Astrocyte of the spinal cord (primary cell): ENCODE measurements at regions not wholly inside any gene's neighbourhood (a gene's known extent, or its start where the extent isn't known, plus 50 kb on each side); places are given as distances from the start of the nearest gene placed in this dataset.

ENCODE experiments used
- DNase-seq: peaks from one replicate; pipeline ENCODE4 v3.0.0; 2011; ENCODE audit warnings: low read depth, low spot score
- H3K4me3 ChIP-seq: 2 replicates; pipeline ENCODE4 v1.5.1; 2011; ENCODE audit warnings: low read depth, mild to moderate bottlenecking, low read length, moderate library complexity
- in situ Hi-C: cut with HindIII; loops from 2 replicates; pipeline ENCODE4 v1.10.0; 2017; ENCODE audit warnings: low sequenced_read_pairs
- TF ChIP-seq, protein P1 (sequence below): IDR thresholded peaks from 2 replicates; pipeline ENCODE4 v1.5.1; 2012; ENCODE audit warnings: low read depth, mild to moderate bottlenecking, low read length, inconsistent platforms

DNA sequence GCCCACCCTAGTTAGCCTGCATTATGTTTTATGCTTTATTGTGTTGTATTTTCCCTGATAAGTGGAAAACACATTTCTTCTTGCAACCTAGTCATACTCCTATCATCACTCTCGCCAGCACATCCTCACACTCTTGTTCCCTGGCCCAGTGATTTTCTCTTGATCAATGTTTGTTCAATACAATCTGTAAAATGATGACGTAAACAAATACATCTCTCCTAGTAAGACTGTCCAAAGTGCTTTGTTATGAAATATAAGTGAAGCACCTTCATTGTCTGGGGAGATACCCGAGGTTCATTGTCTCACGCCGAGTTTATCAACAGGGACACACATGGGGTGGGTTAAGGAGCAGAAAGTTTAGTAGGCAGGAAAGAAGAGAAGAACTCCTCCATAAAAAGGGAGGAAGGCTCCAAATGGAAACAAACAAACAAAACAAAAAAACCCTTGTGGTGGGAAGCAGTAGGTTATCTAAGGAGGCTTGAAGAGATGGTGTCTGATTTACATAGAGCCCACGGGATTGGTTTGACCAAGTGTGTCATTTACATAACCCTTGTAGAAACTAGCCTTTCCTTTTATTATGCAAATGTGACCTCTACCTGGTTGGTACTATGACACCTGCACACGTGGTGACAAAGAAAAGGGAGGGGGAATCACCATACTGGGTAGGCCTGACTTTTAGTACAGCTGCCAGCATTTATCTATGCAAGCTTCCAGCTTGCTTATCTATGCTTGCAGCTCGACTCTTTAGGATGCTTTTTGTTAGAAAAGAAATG, 1317.9 kb upstream of the SPRY2 start:
- TF ChIP-seq, protein P1, sequence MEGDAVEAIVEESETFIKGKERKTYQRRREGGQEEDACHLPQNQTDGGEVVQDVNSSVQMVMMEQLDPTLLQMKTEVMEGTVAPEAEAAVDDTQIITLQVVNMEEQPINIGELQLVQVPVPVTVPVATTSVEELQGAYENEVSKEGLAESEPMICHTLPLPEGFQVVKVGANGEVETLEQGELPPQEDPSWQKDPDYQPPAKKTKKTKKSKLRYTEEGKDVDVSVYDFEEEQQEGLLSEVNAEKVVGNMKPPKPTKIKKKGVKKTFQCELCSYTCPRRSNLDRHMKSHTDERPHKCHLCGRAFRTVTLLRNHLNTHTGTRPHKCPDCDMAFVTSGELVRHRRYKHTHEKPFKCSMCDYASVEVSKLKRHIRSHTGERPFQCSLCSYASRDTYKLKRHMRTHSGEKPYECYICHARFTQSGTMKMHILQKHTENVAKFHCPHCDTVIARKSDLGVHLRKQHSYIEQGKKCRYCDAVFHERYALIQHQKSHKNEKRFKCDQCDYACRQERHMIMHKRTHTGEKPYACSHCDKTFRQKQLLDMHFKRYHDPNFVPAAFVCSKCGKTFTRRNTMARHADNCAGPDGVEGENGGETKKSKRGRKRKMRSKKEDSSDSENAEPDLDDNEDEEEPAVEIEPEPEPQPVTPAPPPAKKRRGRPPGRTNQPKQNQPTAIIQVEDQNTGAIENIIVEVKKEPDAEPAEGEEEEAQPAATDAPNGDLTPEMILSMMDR = no peak
- H3K4me3 ChIP-seq = no peak overlapping the region
- in situ Hi-C loops = no loop called here
- no peak for DNase-seq

DNA sequence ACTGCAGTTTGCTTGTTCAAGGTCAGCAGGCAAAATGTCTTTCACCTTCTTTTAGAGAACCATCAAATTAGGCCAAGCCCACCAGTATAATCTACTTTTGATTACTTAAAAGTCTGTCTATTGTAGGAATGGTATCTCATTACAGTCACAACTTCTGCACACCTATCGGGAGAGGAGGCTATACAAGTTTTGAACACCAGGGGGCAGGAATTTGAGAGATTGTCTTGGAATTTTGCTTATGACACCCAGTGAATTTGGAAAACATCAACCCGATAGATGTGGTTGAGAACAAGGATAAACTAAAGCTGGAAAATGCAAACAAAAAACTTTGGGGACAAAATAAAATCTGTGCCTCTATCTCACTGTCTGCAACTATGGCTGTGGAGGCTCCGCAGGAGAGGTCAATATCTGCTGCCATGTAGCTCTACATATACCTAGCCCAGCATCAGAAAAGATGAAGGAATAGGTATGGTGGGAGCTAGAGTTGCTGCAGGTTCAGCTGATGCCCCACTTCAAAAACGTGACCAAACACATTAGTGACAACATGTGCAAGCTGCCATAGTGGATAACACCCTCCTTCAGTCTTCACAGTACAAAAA, 1299.2 kb upstream of the SPRY2 start:
- DNase-seq = no peak
- in situ Hi-C loops = no loop called here
- TF ChIP-seq, protein P1 = peak; percentile 42
- H3K4me3 ChIP-seq = no peak overlapping the region

DNA sequence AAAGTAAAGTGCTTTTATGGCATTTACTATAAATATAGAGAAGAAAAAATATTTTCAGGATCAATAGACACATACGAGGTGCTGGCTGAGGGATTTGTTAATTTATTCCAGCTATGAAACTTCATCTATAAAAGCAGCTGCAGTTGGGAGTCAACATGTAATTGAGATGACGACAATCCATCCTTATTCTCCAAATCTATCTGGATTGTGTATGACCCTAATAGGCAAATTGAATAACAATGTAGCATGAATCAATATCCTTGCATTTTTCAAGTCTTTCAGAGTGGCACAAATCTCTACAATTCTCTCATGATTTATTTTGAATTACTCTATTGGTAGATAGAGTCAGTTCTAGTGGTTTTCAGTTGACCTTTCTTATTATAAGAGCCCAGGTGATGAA, 1296.5 kb upstream of the SPRY2 start:
- DNase-seq = no peak
- TF ChIP-seq, protein P1 = no peak
- no peak overlapping the region for H3K4me3 ChIP-seq
- in situ Hi-C loops = no loop called here

DNA sequence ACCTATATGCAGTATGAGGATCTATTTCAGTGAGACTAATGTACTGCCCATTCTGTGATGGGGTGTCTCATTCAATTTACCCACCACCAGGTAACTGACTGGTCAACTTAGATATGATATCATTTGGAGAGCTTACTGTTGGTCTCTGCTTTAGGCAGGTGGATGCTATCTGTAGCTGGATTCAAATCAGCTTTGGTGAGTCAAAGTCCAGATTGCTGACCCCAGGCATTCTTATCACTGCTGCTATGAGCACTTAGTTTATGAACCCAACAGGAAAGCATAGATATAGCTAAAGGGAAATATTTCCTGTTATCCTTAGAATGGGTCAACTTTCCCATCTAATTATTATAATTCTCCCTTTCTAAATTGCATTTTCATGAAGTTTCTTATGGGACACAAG, 1295.2 kb upstream of the SPRY2 start:
- no peak overlapping the region for H3K4me3 ChIP-seq
- DNase-seq = no peak
- in situ Hi-C loops = no loop called here
- TF ChIP-seq, protein P1 = no peak

DNA sequence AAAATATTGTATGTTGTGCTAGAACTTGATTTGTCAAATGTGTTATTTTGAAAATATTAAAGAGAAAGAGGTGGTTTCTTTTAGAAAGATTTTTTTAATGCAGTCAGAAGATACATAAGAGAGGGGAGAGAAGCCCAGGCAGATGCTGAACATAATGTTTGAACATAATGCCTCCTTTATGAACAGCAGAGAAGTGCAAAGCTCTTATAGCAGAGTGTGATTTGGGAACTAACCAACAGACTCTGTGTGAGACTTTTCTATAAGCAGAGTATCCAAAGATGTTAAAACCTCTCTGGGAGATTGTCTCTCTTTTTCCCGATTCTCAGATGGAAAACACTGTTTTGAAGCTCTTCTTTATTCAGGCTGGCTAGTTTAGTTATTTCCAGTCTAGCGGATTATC, 1274.1 kb upstream of the SPRY2 start:
- TF ChIP-seq, protein P1 = no peak

DNA sequence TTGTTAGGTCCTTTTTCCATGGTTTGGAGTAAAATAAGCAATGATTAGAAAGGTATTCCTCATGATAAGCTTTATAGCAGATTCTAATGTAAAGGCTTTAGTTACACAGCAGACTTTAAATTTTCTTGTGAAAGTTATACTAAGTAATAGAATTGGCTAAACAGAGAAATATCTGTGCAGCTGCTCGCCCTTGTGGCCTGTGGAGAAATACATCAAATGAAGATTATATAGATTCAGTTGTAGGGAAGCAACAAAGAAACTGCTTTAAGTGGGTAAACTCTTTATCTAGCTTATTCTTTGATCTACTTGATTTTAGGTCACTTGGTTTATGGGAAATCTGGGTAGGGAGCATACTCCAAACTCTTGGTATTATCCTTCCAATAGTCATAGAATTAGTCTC, 1269.7 kb upstream of the SPRY2 start:
- DNase-seq = no peak
- in situ Hi-C loops = no loop called here
- TF ChIP-seq, protein P1 = no peak
- H3K4me3 ChIP-seq = no peak overlapping the region

More for the DNA sequence above, 1274.1 kb upstream of the SPRY2 start:
- no peak overlapping the region for H3K4me3 ChIP-seq
- in situ Hi-C loops = no loop called here
- DNase-seq = no peak
